ENCODE measurements at regions not wholly inside any gene's neighbourhood (a gene's known extent, or its start where the extent isn't known, plus 50 kb on each side); places are given as distances from the start of the nearest gene placed in this dataset.

- Histone ChIP-seq H3K4me3 (no peak overlapping the region), H3K27me3 (no peaks in the 10 kb centered on the region), H3K4me1 (ENCODE audit: low read depth) (no peaks in the 10 kb centered on the region), H3K36me3 (no peaks in the 10 kb centered on the region), H3K27ac (no peak overlapping the region), H3K9me3 (ENCODE audit: low read depth) (no peaks in the 10 kb centered on the region)
- no peak for DNase-seq (ENCODE audit: low read depth in 1 of 2, low spot score in 1 of 2)
- TF ChIP-seq CTCF (IDR thresholded peaks at IDR 0.05; ENCODE audit: low read depth, low read length), result no peak
These were observed 1032.2 kb upstream of the SEMA6D start for GRCh38 chr15:46685096-46685495.

GRCh38 chr15:46685681-46686080 is 1031.6 kb upstream of the SEMA6D start:
- no peak for DNase-seq (ENCODE audit: low read depth in 1 of 2, low spot score in 1 of 2)
- no peaks in the 10 kb centered on the region for H3K4me1 ChIP-seq (ENCODE audit: low read depth)
- H3K9me3 ChIP-seq (ENCODE audit: low read depth), result no peaks in the 10 kb centered on the region
- H3K27ac ChIP-seq, result no peak overlapping the region
- no peaks in the 10 kb centered on the region for H3K36me3 ChIP-seq
- TF ChIP-seq CTCF (IDR thresholded peaks at IDR 0.05; ENCODE audit: low read depth, low read length), result no peak
- H3K27me3 ChIP-seq, result no peaks in the 10 kb centered on the region
- H3K4me3 ChIP-seq, result no peak overlapping the region

GRCh38 chr15:46696281-46696680 is 1021.0 kb upstream of the SEMA6D start:
- no peak for TF ChIP-seq CTCF (IDR thresholded peaks at IDR 0.05; ENCODE audit: low read depth, low read length)
- Histone ChIP-seq H3K4me3 (no peak overlapping the region), H3K9me3 (ENCODE audit: low read depth) (no peaks in the 10 kb centered on the region), H3K27ac (no peak overlapping the region), H3K4me1 (ENCODE audit: low read depth) (no peaks in the 10 kb centered on the region), H3K36me3 (no peaks in the 10 kb centered on the region), H3K27me3 (no peaks in the 10 kb centered on the region)
- DNase-seq (ENCODE audit: low read depth in 1 of 2, low spot score in 1 of 2), result no peak

- Histone ChIP-seq H3K27me3 (no peaks in the 10 kb centered on the region), H3K27ac (no peak overlapping the region), H3K4me1 (ENCODE audit: low read depth) (no peaks in the 10 kb centered on the region), H3K4me3 (no peak overlapping the region), H3K36me3 (no peaks in the 10 kb centered on the region), H3K9me3 (ENCODE audit: low read depth) (no peaks in the 10 kb centered on the region)
- no peak for DNase-seq (ENCODE audit: low read depth in 1 of 2, low spot score in 1 of 2)
- no peak for TF ChIP-seq CTCF (IDR thresholded peaks at IDR 0.05; ENCODE audit: low read depth, low read length)
These were observed 1016.0 kb upstream of the SEMA6D start for GRCh38 chr15:46701346-46701745.

GRCh38 chr15:46701896-46702295 is 1015.4 kb upstream of the SEMA6D start:
- no peaks in the 10 kb centered on the region for H3K36me3 ChIP-seq
- no peak overlapping the region for H3K27ac ChIP-seq
- no peak overlapping the region for H3K4me3 ChIP-seq
- TF ChIP-seq CTCF (IDR thresholded peaks at IDR 0.05; ENCODE audit: low read depth, low read length), result no peak
- H3K9me3 ChIP-seq (ENCODE audit: low read depth), result no peaks in the 10 kb centered on the region
- no peak for DNase-seq (ENCODE audit: low read depth in 1 of 2, low spot score in 1 of 2)
- H3K4me1 ChIP-seq (ENCODE audit: low read depth), result no peaks in the 10 kb centered on the region
- no peaks in the 10 kb centered on the region for H3K27me3 ChIP-seq
